ENCODE measurements at regions not wholly inside any gene's neighbourhood (a gene's known extent, or its start where the extent isn't known, plus 50 kb on each side); places are given as distances from the start of the nearest gene placed in this dataset.

DNA sequence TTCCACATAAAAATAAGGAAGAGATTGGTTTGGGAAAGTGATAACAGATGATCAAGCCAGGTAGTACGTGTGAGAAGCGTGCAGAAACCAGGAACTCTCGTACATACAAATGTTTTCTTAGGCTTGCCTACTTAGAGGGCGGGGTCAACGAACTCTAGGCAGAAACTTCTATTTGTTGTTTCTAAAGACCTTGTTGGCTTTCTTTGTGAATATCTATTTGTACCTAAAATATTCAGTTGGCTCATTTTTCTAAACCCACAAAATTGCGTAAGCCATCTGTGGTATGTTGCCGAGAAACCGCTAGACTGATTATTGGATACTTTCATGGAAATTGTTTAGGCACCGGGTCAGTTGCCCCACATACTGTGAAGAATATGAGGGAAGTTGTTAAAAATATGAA lies 458.5 kb downstream of the MAT2B start:
- TF ChIP-seq, protein P1, sequence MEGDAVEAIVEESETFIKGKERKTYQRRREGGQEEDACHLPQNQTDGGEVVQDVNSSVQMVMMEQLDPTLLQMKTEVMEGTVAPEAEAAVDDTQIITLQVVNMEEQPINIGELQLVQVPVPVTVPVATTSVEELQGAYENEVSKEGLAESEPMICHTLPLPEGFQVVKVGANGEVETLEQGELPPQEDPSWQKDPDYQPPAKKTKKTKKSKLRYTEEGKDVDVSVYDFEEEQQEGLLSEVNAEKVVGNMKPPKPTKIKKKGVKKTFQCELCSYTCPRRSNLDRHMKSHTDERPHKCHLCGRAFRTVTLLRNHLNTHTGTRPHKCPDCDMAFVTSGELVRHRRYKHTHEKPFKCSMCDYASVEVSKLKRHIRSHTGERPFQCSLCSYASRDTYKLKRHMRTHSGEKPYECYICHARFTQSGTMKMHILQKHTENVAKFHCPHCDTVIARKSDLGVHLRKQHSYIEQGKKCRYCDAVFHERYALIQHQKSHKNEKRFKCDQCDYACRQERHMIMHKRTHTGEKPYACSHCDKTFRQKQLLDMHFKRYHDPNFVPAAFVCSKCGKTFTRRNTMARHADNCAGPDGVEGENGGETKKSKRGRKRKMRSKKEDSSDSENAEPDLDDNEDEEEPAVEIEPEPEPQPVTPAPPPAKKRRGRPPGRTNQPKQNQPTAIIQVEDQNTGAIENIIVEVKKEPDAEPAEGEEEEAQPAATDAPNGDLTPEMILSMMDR (IDR thresholded peaks at IDR 0.05; ENCODE audit: low read depth, low read length, missing control alignments) = no peak
- DNase-seq (ENCODE audit: extremely low read depth, low read depth) = no peak
- H3K4me3 ChIP-seq (replicated peaks; ENCODE audit: low read depth, low read length) = no peak overlapping the region

DNA sequence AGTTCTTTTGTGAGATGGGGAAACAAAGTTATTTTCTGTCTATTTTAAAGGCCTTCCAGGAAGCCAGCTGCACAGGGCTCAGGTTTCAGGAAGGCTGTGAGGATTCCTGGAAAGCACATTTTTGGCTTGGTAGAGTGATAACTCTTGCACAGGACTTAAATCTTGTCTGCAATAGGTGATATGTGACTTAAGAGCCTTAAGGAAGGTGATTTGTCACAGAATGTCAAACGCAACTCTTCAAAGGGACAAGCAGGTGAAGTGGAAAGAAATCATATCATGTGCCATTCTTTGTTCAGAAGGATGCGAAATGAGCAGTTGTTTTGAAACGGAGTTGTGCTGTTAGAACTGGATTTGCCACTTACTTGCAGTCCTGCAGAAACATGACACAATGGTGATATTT lies 459.3 kb downstream of the MAT2B start:
- TF ChIP-seq, protein P1 (IDR thresholded peaks at IDR 0.05; ENCODE audit: low read depth, low read length, missing control alignments) = no peak
- DNase-seq (ENCODE audit: extremely low read depth, low read depth) = no peak
- no peak overlapping the region for H3K4me3 ChIP-seq (replicated peaks; ENCODE audit: low read depth, low read length)

DNA sequence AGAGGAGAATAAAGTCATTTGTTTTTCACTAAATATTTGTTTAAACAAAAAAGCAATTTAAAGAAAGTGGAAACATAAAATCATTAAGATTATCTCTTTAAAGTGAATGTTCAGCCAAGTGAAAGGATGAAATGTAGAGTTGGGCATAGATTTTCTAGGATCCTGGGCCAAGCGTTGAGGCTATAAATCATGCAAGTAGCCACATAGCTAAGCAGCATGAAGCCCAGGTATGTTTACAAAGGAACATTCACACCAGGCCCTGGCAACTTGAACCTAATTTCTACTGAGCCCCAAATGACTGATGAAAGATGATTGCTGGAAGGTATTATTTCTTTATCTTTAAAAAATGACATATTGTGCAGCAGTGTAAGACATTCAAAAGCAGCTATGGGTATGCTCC lies 461.8 kb downstream of the MAT2B start:
- TF ChIP-seq, protein P1 (IDR thresholded peaks at IDR 0.05; ENCODE audit: low read depth, low read length, missing control alignments) = no peak
- no peak for DNase-seq (ENCODE audit: extremely low read depth, low read depth)
- H3K4me3 ChIP-seq (replicated peaks; ENCODE audit: low read depth, low read length) = no peak overlapping the region

DNA sequence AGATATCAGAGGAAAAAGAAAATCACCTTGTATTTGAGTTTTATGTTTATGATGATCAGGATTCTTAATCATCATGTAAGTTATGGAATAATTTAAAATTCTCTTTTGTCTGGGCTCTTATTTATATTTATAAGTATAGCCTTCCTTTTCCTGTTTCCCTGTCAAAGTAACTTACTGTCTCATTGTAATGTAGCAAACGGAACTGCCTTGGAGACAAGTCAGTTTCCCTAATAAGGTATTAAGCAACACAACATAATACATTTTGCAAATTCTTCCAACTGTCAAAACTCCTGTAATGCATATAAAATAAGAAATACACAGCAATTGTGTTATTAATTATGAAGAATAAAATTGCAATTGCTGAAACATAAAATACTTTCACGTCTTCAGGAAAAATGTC lies 463.2 kb downstream of the MAT2B start:
- no peak overlapping the region for H3K4me3 ChIP-seq (replicated peaks; ENCODE audit: low read depth, low read length)
- TF ChIP-seq, protein P1 (IDR thresholded peaks at IDR 0.05; ENCODE audit: low read depth, low read length, missing control alignments) = no peak

DNA sequence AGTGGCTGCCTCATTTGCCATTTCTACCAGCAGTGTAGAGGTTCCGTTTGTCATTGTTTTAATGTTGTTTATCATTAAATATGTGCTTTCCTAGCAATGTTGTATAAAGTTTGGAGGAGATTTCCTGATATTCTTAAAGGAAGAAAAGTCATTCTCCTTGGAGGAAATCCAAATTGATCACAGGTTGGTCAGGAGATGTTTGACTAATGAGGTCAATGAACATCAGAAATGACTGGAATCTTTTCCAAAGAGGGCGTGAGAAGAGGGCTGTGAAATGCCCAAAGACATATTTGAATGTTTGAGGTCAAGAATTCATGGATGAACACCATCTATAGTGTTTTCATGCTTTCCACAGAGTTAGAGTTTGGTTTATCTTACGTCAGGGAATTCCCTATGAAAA lies 471.3 kb downstream of the MAT2B start:
- DNase-seq (ENCODE audit: extremely low read depth, low read depth) = no peak
- TF ChIP-seq, protein P1 (IDR thresholded peaks at IDR 0.05; ENCODE audit: low read depth, low read length, missing control alignments) = no peak
- H3K4me3 ChIP-seq (replicated peaks; ENCODE audit: low read depth, low read length) = no peak overlapping the region

More for the DNA sequence above, 463.2 kb downstream of the MAT2B start:
- DNase-seq (ENCODE audit: extremely low read depth, low read depth) = no peak

DNA sequence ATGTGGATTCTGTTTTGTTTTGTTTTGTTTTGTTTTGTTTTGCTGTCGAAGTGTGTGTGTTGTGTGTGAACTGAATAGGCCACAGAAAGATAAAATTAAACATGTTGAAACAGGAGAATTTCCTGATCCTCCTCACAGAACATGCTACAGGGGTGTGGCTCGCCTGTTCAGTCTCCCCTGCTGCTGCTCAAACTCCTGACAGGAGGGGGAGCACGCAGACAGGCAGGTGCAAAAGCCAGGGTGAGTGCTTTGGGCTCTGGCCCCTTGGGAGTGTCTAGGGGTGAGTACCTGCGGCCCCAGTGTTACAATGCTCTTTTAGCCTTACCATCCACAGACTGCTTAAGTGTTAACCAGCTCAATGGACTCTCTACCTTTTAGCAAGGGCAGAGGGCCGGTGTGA lies 473.5 kb downstream of the MAT2B start:
- DNase-seq (ENCODE audit: extremely low read depth, low read depth) = no peak
- no peak overlapping the region for H3K4me3 ChIP-seq (replicated peaks; ENCODE audit: low read depth, low read length)
- TF ChIP-seq, protein P1 (IDR thresholded peaks at IDR 0.05; ENCODE audit: low read depth, low read length, missing control alignments) = no peak

DNA sequence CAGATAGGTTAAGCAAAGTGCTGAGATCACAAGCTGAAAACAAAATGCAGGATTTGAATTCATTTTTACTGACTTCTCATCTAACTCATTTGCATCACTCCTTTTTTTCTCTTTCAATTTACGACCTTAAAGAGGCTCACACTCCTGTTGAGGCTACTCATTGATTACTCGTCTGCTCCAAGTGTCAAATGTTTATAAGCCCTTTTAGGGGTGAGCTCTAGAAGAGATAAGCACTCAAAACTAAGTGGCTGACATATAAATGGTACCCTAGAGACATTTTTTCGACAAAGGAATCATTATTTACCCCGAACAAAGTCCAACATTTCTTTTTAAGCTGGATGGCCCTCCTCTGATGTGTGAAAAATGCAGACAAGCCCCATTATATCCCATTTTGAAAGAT lies 483.1 kb downstream of the MAT2B start:
- TF ChIP-seq, protein P1 (IDR thresholded peaks at IDR 0.05; ENCODE audit: low read depth, low read length, missing control alignments) = no peak
- H3K4me3 ChIP-seq (replicated peaks; ENCODE audit: low read depth, low read length) = no peak overlapping the region
- no peak for DNase-seq (ENCODE audit: extremely low read depth, low read depth)
